ENCODE measurements at regions not wholly inside any gene's neighbourhood (a gene's known extent, or its start where the extent isn't known, plus 50 kb on each side); places are given as distances from the start of the nearest gene placed in this dataset.

GRCh38 chr2:45318686-45319085 is 292.4 kb downstream of the SRBD1 start:
- H3K4me1 ChIP-seq (ENCODE audit: insufficient read depth, low read length, poor library complexity, severe bottlenecking): no peaks in the 10 kb centered on the region
- no peaks in the 10 kb centered on the region for H3K9me3 ChIP-seq (ENCODE audit: low read depth, low read length, poor library complexity, severe bottlenecking)
- H3K27me3 ChIP-seq (replicated peaks; ENCODE audit: insufficient read depth, low read depth, low read length, poor library complexity): peaks cover 4% of the 10 kb centered on the region
- no TSS peak for BruUV-seq (replicated peaks)
- DNase-seq (ENCODE audit: low spot score): no peak
- no peaks in the 10 kb centered on the region for H3K36me3 ChIP-seq (ENCODE audit: insufficient read depth, low read length, poor library complexity, severe bottlenecking)
- no peak for TF ChIP-seq EZH2 (IDR thresholded peaks at IDR 0.05; ENCODE audit: borderline replicate concordance, low read depth, low read length, poor library complexity, severe bottlenecking)
- no peak overlapping the region for H3K4me3 ChIP-seq (ENCODE audit: low read depth, low read length, poor library complexity, severe bottlenecking)
- ChIA-PET POLR2A (ENCODE audit: low non-redundant PET) (no interaction called here), CTCF (no interaction called here)
- intact Hi-C loops (cut with micrococcal nuclease; ENCODE audit: unreplicated experiment): no loop called here
- H3K27ac ChIP-seq (ENCODE audit: low read depth, low read length, poor library complexity, severe bottlenecking): no peak overlapping the region

GRCh38 chr2:45316576-45317338 is 294.3 kb downstream of the SRBD1 start:
- H3K4me1 ChIP-seq (ENCODE audit: insufficient read depth, low read length, poor library complexity, severe bottlenecking): no peaks in the 10 kb centered on the region
- no peaks in the 10 kb centered on the region for H3K36me3 ChIP-seq (ENCODE audit: insufficient read depth, low read length, poor library complexity, severe bottlenecking)
- POLR2A ChIA-PET (ENCODE audit: low non-redundant PET): no interaction called here
- no peak overlapping the region for H3K27ac ChIP-seq (ENCODE audit: low read depth, low read length, poor library complexity, severe bottlenecking)
- DNase-seq (ENCODE audit: low spot score): no peak
- H3K4me3 ChIP-seq (ENCODE audit: low read depth, low read length, poor library complexity, severe bottlenecking): no peak overlapping the region
- no peak for TF ChIP-seq EZH2 (IDR thresholded peaks at IDR 0.05; ENCODE audit: borderline replicate concordance, low read depth, low read length, poor library complexity, severe bottlenecking)
- no peak for TF ChIP-seq CTCF (conservative IDR thresholded peaks at IDR 0.05; ENCODE audit: low read depth, low read length)
- H3K9me3 ChIP-seq (ENCODE audit: low read depth, low read length, poor library complexity, severe bottlenecking): no peaks in the 10 kb centered on the region
- H3K27me3 ChIP-seq (replicated peaks; ENCODE audit: insufficient read depth, low read depth, low read length, poor library complexity): peaks cover 4% of the 10 kb centered on the region
- no TSS peak for BruUV-seq (replicated peaks)
- intact Hi-C loops (cut with micrococcal nuclease; ENCODE audit: unreplicated experiment): no loop called here
- CTCF ChIA-PET: no interaction called here

GRCh38 chr2:45315861-45316260 is 295.2 kb downstream of the SRBD1 start:
- BruUV-seq (replicated peaks): no TSS peak
- TF ChIP-seq CTCF (conservative IDR thresholded peaks at IDR 0.05; ENCODE audit: low read depth, low read length): no peak
- no peak for TF ChIP-seq EZH2 (IDR thresholded peaks at IDR 0.05; ENCODE audit: borderline replicate concordance, low read depth, low read length, poor library complexity, severe bottlenecking)
- ChIA-PET POLR2A (ENCODE audit: low non-redundant PET) (no interaction called here), CTCF (no interaction called here)
- H3K27me3 ChIP-seq (replicated peaks; ENCODE audit: insufficient read depth, low read depth, low read length, poor library complexity): peaks cover 4% of the 10 kb centered on the region
- H3K27ac ChIP-seq (ENCODE audit: low read depth, low read length, poor library complexity, severe bottlenecking): no peak overlapping the region
- no peaks in the 10 kb centered on the region for H3K4me1 ChIP-seq (ENCODE audit: insufficient read depth, low read length, poor library complexity, severe bottlenecking)
- no peak for DNase-seq (ENCODE audit: low spot score)
- intact Hi-C loops (cut with micrococcal nuclease; ENCODE audit: unreplicated experiment): no loop called here
- no peaks in the 10 kb centered on the region for H3K36me3 ChIP-seq (ENCODE audit: insufficient read depth, low read length, poor library complexity, severe bottlenecking)
- no peak overlapping the region for H3K4me3 ChIP-seq (ENCODE audit: low read depth, low read length, poor library complexity, severe bottlenecking)
- no peaks in the 10 kb centered on the region for H3K9me3 ChIP-seq (ENCODE audit: low read depth, low read length, poor library complexity, severe bottlenecking)

- H3K4me1 ChIP-seq (ENCODE audit: insufficient read depth, low read length, poor library complexity, severe bottlenecking): no peaks in the 10 kb centered on the region
- H3K9me3 ChIP-seq (ENCODE audit: low read depth, low read length, poor library complexity, severe bottlenecking): no peaks in the 10 kb centered on the region
- intact Hi-C loops (cut with micrococcal nuclease; ENCODE audit: unreplicated experiment): no loop called here
- no TSS peak for BruUV-seq (replicated peaks)
- H3K36me3 ChIP-seq (ENCODE audit: insufficient read depth, low read length, poor library complexity, severe bottlenecking): no peaks in the 10 kb centered on the region
- TF ChIP-seq EZH2 (IDR thresholded peaks at IDR 0.05; ENCODE audit: borderline replicate concordance, low read depth, low read length, poor library complexity, severe bottlenecking) (no peak), CTCF (conservative IDR thresholded peaks at IDR 0.05; ENCODE audit: low read depth, low read length) (no peak)
- H3K27ac ChIP-seq (ENCODE audit: low read depth, low read length, poor library complexity, severe bottlenecking): no peak overlapping the region
- H3K27me3 ChIP-seq (replicated peaks; ENCODE audit: insufficient read depth, low read depth, low read length, poor library complexity): no peaks in the 10 kb centered on the region
- ChIA-PET POLR2A (ENCODE audit: low non-redundant PET) (no interaction called here), CTCF (no interaction called here)
- no peak overlapping the region for H3K4me3 ChIP-seq (ENCODE audit: low read depth, low read length, poor library complexity, severe bottlenecking)
- no peak for DNase-seq (ENCODE audit: low spot score)
Observed at GRCh38 chr2:45312275-45312674, 298.8 kb downstream of the SRBD1 start.

Data from A673 (cell line).